DOHH2 (cell line): ENCODE measurements at regions not wholly inside any gene's neighbourhood (a gene's known extent, or its start where the extent isn't known, plus 50 kb on each side); places are given as distances from the start of the nearest gene placed in this dataset.
A peak's percentile ranks its signal among the peaks of the same experiment; 100 is the strongest.

Experiments used
- H3F3A ChIP-seq: fragments of 200-600 bp; sonication (generic), shearing (Covaris generic); 2 replicates; pipeline ENCODE4 v1.6.0; 2016; ENCODE audit warnings: antibody characterized with exemption, mild to moderate bottlenecking; ENCODE audit not compliant: control insufficient read depth, insufficient read depth
- H3K27ac ChIP-seq: fragments of 200-600 bp; sonication (generic); 2 replicates; pipeline ENCODE4 v1.5.1; 2014; ENCODE audit warnings: low read depth, mild to moderate bottlenecking, low read length, moderate library complexity
- H3K27me3 ChIP-seq: fragments of 200-600 bp; sonication (generic); 2 replicates; pipeline ENCODE4 v1.6.1; 2014; ENCODE audit warnings: mild to moderate bottlenecking, low read length, mixed read lengths; ENCODE audit not compliant: control insufficient read depth
- H3K36me3 ChIP-seq: fragments of 200-600 bp; sonication (generic); 2 replicates; pipeline ENCODE4 v1.6.1; 2014; ENCODE audit warnings: mild to moderate bottlenecking, low read length, moderate library complexity, mixed read lengths; ENCODE audit not compliant: control insufficient read depth
- H3K4me1 ChIP-seq: fragments of 200-600 bp; sonication (generic); 2 replicates; pipeline ENCODE4 v1.6.1; 2014; ENCODE audit warnings: mild to moderate bottlenecking, low read length, mixed read lengths; ENCODE audit not compliant: control insufficient read depth
- H3K4me2 ChIP-seq: fragments of 200-600 bp; sonication (generic); 2 replicates; pipeline ENCODE4 v1.6.0; 2014; ENCODE audit warnings: mild to moderate bottlenecking, low read length, moderate library complexity
- H3K4me3 ChIP-seq: fragments of 200-600 bp; sonication (generic); 2 replicates; pipeline ENCODE4 v1.5.1; 2014; ENCODE audit warnings: mild to moderate bottlenecking, low read length, mixed read lengths
- H3K79me2 ChIP-seq: fragments of 200-600 bp; sonication (generic); 2 replicates; pipeline ENCODE4 v1.6.1; 2014; ENCODE audit warnings: mild to moderate bottlenecking, low read length, mixed read lengths; ENCODE audit not compliant: control insufficient read depth
- H3K9me2 ChIP-seq: fragments of 200-600 bp; sonication (generic); replicated peaks from 2 replicates; pipeline ENCODE4 v1.6.1; 2014; ENCODE audit warnings: mild to moderate bottlenecking, low read length, mixed read lengths; ENCODE audit not compliant: control insufficient read depth
- H3K9me3 ChIP-seq: fragments of 200-600 bp; sonication (generic); 2 replicates; pipeline ENCODE4 v1.6.1; 2014; ENCODE audit warnings: antibody characterized with exemption, low read length, mixed read lengths; ENCODE audit not compliant: control insufficient read depth, insufficient read depth
- H4K20me1 ChIP-seq: fragments of 200-600 bp; sonication (generic); 2 replicates; pipeline ENCODE4 v1.6.0; 2014; ENCODE audit warnings: low read depth, mild to moderate bottlenecking, antibody characterized with exemption, low read length, moderate library complexity; ENCODE audit not compliant: control insufficient read depth, insufficient read depth
- CTCF ChIP-seq: fragments of 200-600 bp; sonication (generic); IDR thresholded peaks from one replicate; pipeline ENCODE4 v1.5.1; 2014; ENCODE audit warnings: antibody characterized with exemption, mild to moderate bottlenecking, low read depth, low read length; ENCODE audit not compliant: poor library complexity, severe bottlenecking
- EZH2phosphoT487 ChIP-seq: fragments of 200-600 bp; sonication (generic); IDR thresholded peaks from 2 replicates; pipeline ENCODE4 v1.6.1; 2017; ENCODE audit warnings: borderline replicate concordance, mild to moderate bottlenecking, antibody characterized with exemption, low read length, moderate library complexity, mixed read lengths

DNA sequence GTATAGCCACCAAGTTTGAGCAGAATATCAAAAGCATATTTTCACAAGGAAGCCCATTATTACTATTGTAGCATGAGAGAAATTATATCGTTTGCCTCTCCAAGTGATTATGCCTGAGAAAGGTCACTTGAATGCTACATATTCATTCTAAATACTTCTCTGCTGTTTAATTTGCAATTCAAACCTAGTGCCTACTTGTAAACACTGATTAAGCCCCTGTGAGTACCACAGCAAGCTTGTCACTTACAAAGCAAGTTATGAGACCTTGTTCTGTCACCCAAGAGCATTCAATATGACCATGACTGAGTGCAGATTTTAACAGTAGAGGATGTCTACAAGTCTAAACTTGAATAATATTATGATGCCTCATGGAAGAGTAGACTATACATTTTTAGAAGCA, 124.7 kb upstream of the SSTR1 start:
- Histone ChIP-seq H3K27me3 (no peaks in the 10 kb centered on the region), H3K9me2 (no peaks in the 10 kb centered on the region), H4K20me1 (no peaks in the 10 kb centered on the region), H3K4me1 (no peaks in the 10 kb centered on the region), H3F3A (0 out of 2 replicates have a peak, but pooled peaks cover 3% of the 10 kb centered on the region), H3K36me3 (no peaks in the 10 kb centered on the region), H3K4me3 (no peak overlapping the region), H3K79me2 (no peaks in the 10 kb centered on the region), H3K27ac (no peak overlapping the region), H3K9me3 (peaks cover 8% of the 10 kb centered on the region; the same call in 1 of the 2 replicates), H3K4me2 (no peak overlapping the region)
- TF ChIP-seq CTCF, result no peak
- no peak for TF ChIP-seq EZH2phosphoT487

DNA sequence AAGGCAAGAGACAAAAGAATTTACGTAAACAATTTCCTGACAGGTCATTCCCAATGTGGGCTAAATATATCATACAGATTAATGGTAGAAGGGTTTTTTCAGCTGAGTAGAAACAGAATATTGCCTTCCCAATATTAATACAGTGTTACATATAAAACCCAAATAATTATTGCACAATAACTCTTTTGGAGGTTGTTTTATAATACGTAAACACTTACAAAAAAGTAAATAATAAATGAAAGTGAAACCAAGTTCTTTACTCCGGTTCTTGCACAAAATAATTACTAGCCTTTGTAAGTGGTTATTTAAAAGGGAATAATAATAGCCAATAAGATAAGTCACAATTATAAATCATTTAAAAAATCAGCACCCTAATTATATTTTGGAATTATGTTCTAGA, 118.6 kb upstream of the SSTR1 start:
- H3K4me2 ChIP-seq, result no peak overlapping the region
- peak overlapping the region; percentile 25 for H3K4me3 ChIP-seq
- H3K27ac ChIP-seq, result no peak overlapping the region

GRCh38 chr14:38090506-38090905, 117.2 kb upstream of the SSTR1 start:
- peaks cover 15% of the 10 kb centered on the region for H3K4me1 ChIP-seq
- H3K36me3 ChIP-seq, result peaks cover 8% of the 10 kb centered on the region; the same call in 1 of the 2 replicates
- no peaks in the 10 kb centered on the region for H3K9me2 ChIP-seq
- no peak overlapping the region for H3K4me2 ChIP-seq
- no peaks in the 10 kb centered on the region for H3K79me2 ChIP-seq
- H3K4me3 ChIP-seq, result no peak overlapping the region
- no peaks in the 10 kb centered on the region for H4K20me1 ChIP-seq
- TF ChIP-seq CTCF, result no peak
- no peak for TF ChIP-seq EZH2phosphoT487
- no peak overlapping the region for H3K27ac ChIP-seq
- no peaks in the 10 kb centered on the region for H3F3A ChIP-seq
- H3K27me3 ChIP-seq, result no peaks in the 10 kb centered on the region
- H3K9me3 ChIP-seq, result peaks cover 21% of the 10 kb centered on the region; the same call in 1 of the 2 replicates

More for the DNA sequence above, 118.6 kb upstream of the SSTR1 start:
- no peaks in the 10 kb centered on the region for H3K9me2 ChIP-seq
- H4K20me1 ChIP-seq, result no peaks in the 10 kb centered on the region
- H3K79me2 ChIP-seq, result no peaks in the 10 kb centered on the region
- H3K4me1 ChIP-seq, result peaks cover 15% of the 10 kb centered on the region
- no peaks in the 10 kb centered on the region for H3K27me3 ChIP-seq
- peaks cover 8% of the 10 kb centered on the region; the same call in 1 of the 2 replicates for H3K36me3 ChIP-seq
- peaks cover 15% of the 10 kb centered on the region; the same call in 1 of the 2 replicates for H3K9me3 ChIP-seq
- H3F3A ChIP-seq, result no peaks in the 10 kb centered on the region
- TF ChIP-seq EZH2phosphoT487 (no peak), CTCF (no peak)
